T-cell (primary cell): ENCODE measurements at regions not wholly inside any gene's neighbourhood (a gene's known extent, or its start where the extent isn't known, plus 50 kb on each side); places are given as distances from the start of the nearest gene placed in this dataset.

Source experiments
- ATAC-seq, 4 experiments: fragments of 200-7000 bp in 3 of 4; fragments of 150-1000 bp in 1 of 4; cut with Tn5 transposase; replicated peaks in 1 of 4; 1 replicate in 3 of 4; 2 replicates in 1 of 4; pipeline ENCODE4 v1.10.0; 2021; ENCODE audit warnings: moderate library complexity in 3 of 4, mild to moderate bottlenecking in 2 of 4, moderate number of reproducible peaks in 1 of 4
- CTCF ChIA-PET, 2 donors: fragments of 300-600 bp; sonication (Branson Sonifier 250); formaldehyde crosslinking; loops; one replicate each; lab custom pipeline; 2022; ENCODE audit warnings: antibody characterized with exemption in 2 of 2; lab: Charles Lee
- POLR2A ChIA-PET, 2 donors: fragments of 300-600 bp; sonication (Branson Sonifier 250); formaldehyde crosslinking; loops; one replicate each; lab custom pipeline; 2022; ENCODE audit warnings: antibody characterized with exemption in 2 of 2; lab: Charles Lee
- DNase-seq, 35 experiments: peaks; one replicate each; pipeline versions ENCODE4 v3.0.0 to v3.0.0-alpha.2; 2013 to 2023
- H3K27ac ChIP-seq: one replicate; pipeline ENCODE4 v1.5.1; 2013; ENCODE audit warnings: low read length
- H3K27me3 ChIP-seq, 2 experiments: replicated peaks in 1 of 2; 1 replicate in 1 of 2; 2 replicates in 1 of 2; pipeline versions ENCODE4 v1.6.1 to v1.7.0; 2013; ENCODE audit warnings: low read length in 1 of 2, mixed read lengths in 1 of 2; ENCODE audit not compliant: control insufficient read depth in 2 of 2, insufficient read depth in 2 of 2; ENCODE audit errors: extremely low read depth in 1 of 2
- H3K36me3 ChIP-seq, 2 donors: 1 replicate in 1 of 2; 2 replicates in 1 of 2; pipeline versions ENCODE4 v1.6.1 to v1.7.0; 2013; ENCODE audit warnings: low read length in 1 of 2; ENCODE audit not compliant: control insufficient read depth in 2 of 2, insufficient read depth in 1 of 2; ENCODE audit errors: extremely low read depth in 1 of 2
- H3K4me1 ChIP-seq, 2 experiments: 1 replicate in 1 of 2; 2 replicates in 1 of 2; pipeline versions ENCODE4 v1.6.1 to v1.7.0; 2013; ENCODE audit warnings: low read length in 2 of 2, mixed read lengths in 1 of 2; ENCODE audit not compliant: insufficient read depth in 2 of 2, control insufficient read depth in 1 of 2; ENCODE audit errors: extremely low read depth in 1 of 2
- H3K4me3 ChIP-seq, 2 donors: 1 replicate in 1 of 2; 2 replicates in 1 of 2; pipeline versions ENCODE4 v1.5.1 to v1.7.0; 2013; ENCODE audit warnings: mild to moderate bottlenecking in 2 of 2, low read length in 1 of 2, moderate library complexity in 1 of 2; ENCODE audit not compliant: control insufficient read depth in 1 of 2; ENCODE audit errors: extremely low read depth in 1 of 2
- H3K9me3 ChIP-seq: 2 replicates; pipeline ENCODE4 v1.7.0; 2013
- H3K27ac Mint-ChIP-seq, 2 donors: one replicate each; pipeline ENCODE4 v1.8.0; 2020 to 2021; ENCODE audit warnings: mild to moderate bottlenecking in 2 of 2, mixed read lengths in 2 of 2
- H3K27me3 Mint-ChIP-seq, 2 donors: one replicate each; pipeline ENCODE4 v1.8.0; 2021 to 2022; ENCODE audit warnings: mixed read lengths in 2 of 2
- H3K36me3 Mint-ChIP-seq: one replicate; pipeline ENCODE4 v1.8.0; 2021; ENCODE audit warnings: mixed read lengths
- H3K4me1 Mint-ChIP-seq, 3 donors: one replicate each; pipeline ENCODE4 v1.8.0; 2020 to 2022; ENCODE audit warnings: mixed read lengths in 3 of 3, mild to moderate bottlenecking in 1 of 3
- H3K4me3 Mint-ChIP-seq, 3 donors: one replicate each; pipeline ENCODE4 v1.8.0; 2020 to 2022; ENCODE audit warnings: mild to moderate bottlenecking in 3 of 3, mixed read lengths in 3 of 3, moderate library complexity in 3 of 3
- H3K9me3 Mint-ChIP-seq, 3 donors: one replicate each; pipeline ENCODE4 v1.8.0; 2020 to 2022; ENCODE audit warnings: mixed read lengths in 3 of 3
- WGBS: methylation state at CpG from one replicate; pipeline ENCODE4 v1.1.5; 2013; ENCODE audit warnings: missing lambda C conversion rate; ENCODE audit not compliant: insufficient coverage; 5-methylcytosine and 5-hydroxymethylcytosine counted together

DNA sequence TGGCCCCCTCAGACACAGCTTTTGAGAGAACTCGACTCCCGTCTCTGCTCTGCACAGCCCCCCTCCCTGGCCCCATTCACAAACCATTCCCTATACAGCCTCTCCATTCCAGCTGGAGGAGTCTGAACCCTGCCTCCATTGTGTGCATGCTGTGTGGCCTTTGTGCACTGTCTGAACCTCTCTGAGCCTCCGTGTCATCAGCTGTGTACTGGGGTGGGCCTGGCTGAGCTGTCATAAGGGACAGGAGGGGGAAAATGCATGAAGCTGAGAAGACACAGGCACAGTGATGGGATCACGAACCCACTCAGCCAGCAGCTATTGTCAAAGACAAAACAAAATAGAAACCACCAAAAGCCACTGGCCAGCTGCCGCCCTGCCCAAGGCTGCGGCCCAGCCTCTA, 130.8 kb downstream of the RFLNA start:
- CTCF ChIA-PET, result interaction anchor here in 1 of 2 donors (0.6 kb wide), 1 partner anchor 26 kb away, joined by 3 read pairs; no protein-coding TSS in a partner anchor
- H3K9me3 Mint-ChIP-seq, result no peaks in the 10 kb centered on the region

DNA sequence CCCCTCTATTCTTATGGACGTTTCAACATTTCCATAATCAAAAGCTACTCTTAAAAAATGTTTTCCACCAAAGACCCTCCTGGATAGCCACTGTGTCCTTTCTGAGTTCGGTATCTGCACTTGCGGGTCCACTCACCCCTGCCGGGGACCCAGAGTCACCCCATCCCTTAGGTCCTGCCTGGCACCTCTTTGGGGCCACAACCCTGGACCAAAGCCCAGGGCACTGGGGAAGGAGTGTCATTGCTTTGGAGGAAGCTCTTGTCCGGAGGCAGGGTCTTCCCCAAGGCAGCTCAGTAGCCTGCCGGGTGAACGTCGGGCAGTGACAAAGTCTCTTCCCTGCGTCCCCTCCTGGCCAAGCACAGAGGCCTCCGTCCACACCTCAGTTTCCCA, 129.6 kb downstream of the RFLNA start:
- no peaks in the 10 kb centered on the region for H3K27me3 ChIP-seq
- CTCF ChIA-PET, result no interaction called here
- H3K9me3 ChIP-seq, result no peaks in the 10 kb centered on the region
- peaks cover 33 to 78% of the 10 kb centered on the region in 2 donors for H3K36me3 ChIP-seq
- WGBS, result 83% methylated on average over 2 of the region's 10 CpGs
- H3K36me3 Mint-ChIP-seq, result peaks cover 35% of the 10 kb centered on the region
- H3K4me3 ChIP-seq, result no peak overlapping the region
- DNase-seq (no peak), ATAC-seq (no peak)
- H3K27me3 Mint-ChIP-seq, result no peaks in the 10 kb centered on the region
- H3K4me1 Mint-ChIP-seq, result no peaks in the 10 kb centered on the region
- no peak overlapping the region for H3K27ac Mint-ChIP-seq
- no peak overlapping the region for H3K4me3 Mint-ChIP-seq
- H3K27ac ChIP-seq, result no peak overlapping the region
- H3K9me3 Mint-ChIP-seq, result no peaks in the 10 kb centered on the region
- POLR2A ChIA-PET, result no interaction called here
- peaks cover 0 to 36% of the 10 kb centered on the region in 2 experiments for H3K4me1 ChIP-seq

More for the DNA sequence above, 130.8 kb downstream of the RFLNA start:
- Histone ChIP-seq H3K27ac (no peak overlapping the region), H3K27me3 (no peaks in the 10 kb centered on the region), H3K36me3 (peaks cover 43 to 77% of the 10 kb centered on the region in 2 donors), H3K4me1 (peaks cover 0 to 40% of the 10 kb centered on the region in 2 experiments), H3K9me3 (no peaks in the 10 kb centered on the region), H3K4me3 (no peak overlapping the region)
- ATAC-seq (no peak), DNase-seq (no peak)
- POLR2A ChIA-PET, result no interaction called here
- no peak overlapping the region for H3K4me3 Mint-ChIP-seq
- WGBS, result 94% methylated on average over 5 of the region's 6 CpGs
- peaks cover 26% of the 10 kb centered on the region for H3K36me3 Mint-ChIP-seq
- H3K27me3 Mint-ChIP-seq, result no peaks in the 10 kb centered on the region
- H3K27ac Mint-ChIP-seq, result no peak overlapping the region
- no peaks in the 10 kb centered on the region for H3K4me1 Mint-ChIP-seq

DNA sequence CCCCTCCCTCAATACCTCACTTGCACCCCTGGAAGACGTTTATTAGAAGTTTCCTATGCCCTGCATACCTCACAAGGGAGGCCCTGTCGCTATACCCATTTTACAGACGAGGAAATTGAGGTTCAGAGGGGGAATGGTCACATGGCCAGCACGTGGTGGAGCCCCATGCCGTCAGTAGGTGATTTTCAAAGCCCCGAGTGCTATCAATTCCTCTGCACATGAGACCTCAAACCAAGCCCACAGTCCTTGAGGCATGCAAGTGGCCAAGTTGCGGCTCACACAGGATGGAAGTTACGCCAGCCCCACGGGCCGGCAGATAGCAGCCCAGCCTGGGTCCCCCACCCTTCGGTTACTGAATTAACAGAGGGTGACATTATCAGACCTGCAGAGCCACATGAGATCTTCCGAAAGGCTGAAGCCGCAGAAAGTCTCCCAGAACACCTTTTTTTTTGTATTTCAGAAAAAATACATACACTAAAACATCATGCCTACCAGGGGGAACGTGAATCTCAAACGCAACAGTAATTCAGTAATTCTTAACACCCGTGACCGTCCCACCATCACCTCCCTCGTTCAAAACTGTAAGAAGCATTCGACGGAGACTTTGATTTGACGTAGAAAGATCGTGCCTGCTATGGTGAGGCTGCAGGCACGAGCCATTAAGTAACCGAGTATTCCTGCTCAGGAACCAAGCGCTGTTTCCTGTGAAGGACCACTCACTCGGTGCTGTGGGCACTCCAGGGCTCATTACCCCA, 129.0 kb downstream of the RFLNA start:
- no peak overlapping the region for H3K27ac Mint-ChIP-seq
- H3K4me3 ChIP-seq, result no peak overlapping the region
- no peaks in the 10 kb centered on the region for H3K9me3 Mint-ChIP-seq
- ChIA-PET POLR2A (no interaction called here), CTCF (no interaction called here)
- H3K4me3 Mint-ChIP-seq, result no peak overlapping the region
- ATAC-seq (peak in 1 of 4 experiments; percentile 35), DNase-seq (peak in 23 of 35 experiments; percentile 6 to 63 (median 28))
- H3K9me3 ChIP-seq, result no peaks in the 10 kb centered on the region
- H3K27me3 ChIP-seq, result no peaks in the 10 kb centered on the region
- 95% methylated on average over 21 of the region's 26 CpGs for WGBS
- peaks cover 31 to 78% of the 10 kb centered on the region in 2 donors for H3K36me3 ChIP-seq
- no peaks in the 10 kb centered on the region for H3K4me1 Mint-ChIP-seq
- H3K27ac ChIP-seq, result no peak overlapping the region
- H3K27me3 Mint-ChIP-seq, result no peaks in the 10 kb centered on the region
- peaks cover 0 to 30% of the 10 kb centered on the region in 2 experiments for H3K4me1 ChIP-seq
- H3K36me3 Mint-ChIP-seq, result peaks cover 41% of the 10 kb centered on the region

DNA sequence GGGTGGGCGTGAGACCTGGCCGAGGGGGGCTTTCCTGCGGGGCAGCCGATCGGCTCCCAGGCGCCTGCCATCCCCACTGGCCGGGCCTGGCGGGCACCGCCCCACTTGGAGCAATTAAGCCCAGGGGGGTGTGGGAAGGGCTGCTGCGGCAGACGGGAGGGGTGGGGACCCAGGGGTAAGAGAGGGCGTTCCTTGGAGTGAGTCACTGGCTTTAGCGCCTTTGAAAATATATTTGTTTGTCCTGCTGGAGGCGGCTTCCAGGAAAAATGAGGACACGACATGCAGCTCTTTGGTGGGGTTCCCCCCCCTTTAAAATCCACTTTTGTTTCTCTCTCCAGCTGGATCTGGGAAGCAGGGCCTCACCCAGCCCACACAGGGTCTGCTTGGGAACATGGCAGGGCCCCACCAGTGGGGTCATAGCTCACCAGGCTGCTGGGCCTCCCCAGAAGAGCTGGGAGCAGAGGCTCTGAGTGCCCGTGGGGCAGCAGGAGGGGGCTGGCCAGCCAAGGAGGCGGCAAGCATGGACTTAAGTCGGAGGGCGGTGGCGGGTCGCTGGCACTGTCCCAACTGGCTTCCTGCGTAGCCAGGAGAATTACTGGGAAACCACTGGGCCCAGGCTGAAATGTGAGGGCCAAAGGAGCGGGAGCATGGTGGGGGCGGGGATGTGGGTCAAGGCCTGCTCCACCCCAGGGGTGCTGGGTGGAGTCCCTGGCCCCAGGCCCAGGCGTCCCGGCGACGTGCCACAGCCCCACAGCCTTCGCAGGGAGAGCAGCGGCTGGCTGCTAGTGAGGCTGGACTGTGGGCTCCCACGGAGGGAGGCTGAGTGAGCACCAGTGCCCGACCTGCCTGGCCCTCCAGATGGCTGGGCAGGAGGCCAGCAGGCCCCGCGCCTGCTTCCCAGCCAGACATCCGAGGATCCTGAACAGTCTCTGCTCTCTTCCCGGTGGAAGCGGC, 128.0 kb downstream of the RFLNA start:
- Mint-ChIP-seq H3K27ac (no peak overlapping the region), H3K4me3 (no peak overlapping the region), H3K36me3 (peaks cover 45% of the 10 kb centered on the region), H3K9me3 (no peaks in the 10 kb centered on the region), H3K27me3 (no peaks in the 10 kb centered on the region), H3K4me1 (no peaks in the 10 kb centered on the region)
- H3K4me1 ChIP-seq, result peaks cover 0 to 21% of the 10 kb centered on the region in 2 experiments
- ATAC-seq, result no peak
- CTCF ChIA-PET, result no interaction called here
- POLR2A ChIA-PET, result no interaction called here
- H3K9me3 ChIP-seq, result no peaks in the 10 kb centered on the region
- no peaks in the 10 kb centered on the region for H3K27me3 ChIP-seq
- no peak overlapping the region for H3K27ac ChIP-seq
- 96% methylated on average over 33 of the region's 37 CpGs for WGBS
- no peak overlapping the region for H3K4me3 ChIP-seq
- no peak for DNase-seq
- peaks cover 30 to 75% of the 10 kb centered on the region in 2 donors for H3K36me3 ChIP-seq

DNA sequence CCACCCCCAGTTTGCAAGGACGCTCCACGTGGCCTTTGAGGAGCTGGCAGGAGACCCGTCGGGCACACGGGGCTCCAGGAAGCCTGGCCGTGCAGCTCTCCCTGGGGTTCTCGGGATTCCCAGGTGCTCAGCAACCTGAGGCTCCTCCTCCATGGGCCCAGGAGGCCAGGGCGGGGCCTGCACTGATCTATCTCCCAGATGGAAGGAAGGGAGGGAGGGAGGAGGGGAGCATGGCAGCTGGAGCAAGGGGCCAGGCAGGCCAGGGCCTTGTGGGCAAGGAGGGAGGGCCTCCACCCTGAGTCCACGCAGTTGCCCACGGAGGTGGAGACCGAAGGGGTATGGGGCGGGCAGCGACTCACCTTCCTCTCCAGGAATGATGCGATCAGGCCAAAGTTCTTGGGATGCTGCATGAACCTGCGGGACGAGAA, 127.3 kb downstream of the RFLNA start:
- Histone ChIP-seq H3K4me3 (no peak overlapping the region), H3K4me1 (peaks cover 0 to 21% of the 10 kb centered on the region in 2 experiments), H3K9me3 (no peaks in the 10 kb centered on the region), H3K27me3 (no peaks in the 10 kb centered on the region), H3K27ac (no peak overlapping the region), H3K36me3 (peaks cover 34 to 73% of the 10 kb centered on the region in 2 donors)
- H3K9me3 Mint-ChIP-seq, result no peaks in the 10 kb centered on the region
- ChIA-PET CTCF (no interaction called here), POLR2A (no interaction called here)
- peaks cover 50% of the 10 kb centered on the region for H3K36me3 Mint-ChIP-seq
- ATAC-seq (no peak), DNase-seq (no peak)
- no peak overlapping the region for H3K27ac Mint-ChIP-seq
- H3K27me3 Mint-ChIP-seq, result no peaks in the 10 kb centered on the region
- H3K4me1 Mint-ChIP-seq, result no peaks in the 10 kb centered on the region
- no peak overlapping the region for H3K4me3 Mint-ChIP-seq
- WGBS, result 96% methylated on average over 15 of the region's 16 CpGs

DNA sequence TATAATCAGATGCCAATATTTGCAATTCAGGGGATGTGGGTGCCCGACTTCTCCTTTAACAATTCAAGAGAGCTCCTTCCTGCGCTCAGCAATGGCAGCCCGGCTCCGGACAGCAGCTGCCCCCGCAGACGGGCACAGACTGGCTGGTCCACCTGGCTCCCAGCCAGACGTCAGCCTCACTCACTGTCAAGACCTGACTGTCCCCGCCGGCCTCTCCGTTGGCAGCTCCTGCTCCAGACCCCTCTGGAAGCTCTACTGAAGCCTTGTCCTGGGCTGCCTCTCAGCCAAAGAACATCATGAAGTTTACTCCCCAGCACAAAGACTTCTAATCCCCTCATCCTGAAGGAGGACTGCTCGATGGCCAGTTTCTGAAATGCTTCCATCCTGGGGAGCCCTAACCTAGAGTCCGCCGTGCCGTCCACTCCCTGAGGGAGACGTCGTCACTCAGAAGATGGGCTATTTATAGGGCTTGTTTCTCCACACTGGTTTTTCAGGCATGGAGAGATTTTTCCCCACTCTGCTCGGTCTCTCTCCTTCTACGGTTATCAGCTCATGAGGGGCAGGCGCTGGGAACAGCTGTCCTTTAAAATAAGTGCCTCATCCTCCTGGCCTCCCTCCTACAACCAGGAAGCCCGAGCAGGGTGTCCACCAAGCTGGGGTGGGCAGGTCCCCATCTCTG, 126.2 kb downstream of the RFLNA start:
- Mint-ChIP-seq H3K4me1 (no peaks in the 10 kb centered on the region), H3K27me3 (no peaks in the 10 kb centered on the region), H3K36me3 (peaks cover 46% of the 10 kb centered on the region), H3K27ac (no peak overlapping the region), H3K9me3 (no peaks in the 10 kb centered on the region), H3K4me3 (no peak overlapping the region)
- H3K27ac ChIP-seq, result no peak overlapping the region
- no peaks in the 10 kb centered on the region for H3K9me3 ChIP-seq
- peaks cover 0 to 21% of the 10 kb centered on the region in 2 experiments for H3K4me1 ChIP-seq
- no peak overlapping the region for H3K4me3 ChIP-seq
- CTCF ChIA-PET, result no interaction called here
- ATAC-seq, result no peak
- POLR2A ChIA-PET, result no interaction called here
- DNase-seq, result no peak
- WGBS, result 96% methylated on average over 16 of the region's 20 CpGs
- no peaks in the 10 kb centered on the region for H3K27me3 ChIP-seq
- peaks cover 34 to 68% of the 10 kb centered on the region in 2 donors for H3K36me3 ChIP-seq
